H9 (cell line): ENCODE measurements at regions not wholly inside any gene's neighbourhood (a gene's known extent, or its start where the extent isn't known, plus 50 kb on each side); places are given as distances from the start of the nearest gene placed in this dataset.

Experiments used
- DNase-seq: peaks from one replicate; pipeline ENCODE4 v3.0.0-alpha.2; 2017
- H2AFZ ChIP-seq: one replicate; pipeline ENCODE4 v1.6.1; 2013; ENCODE audit warnings: mild to moderate bottlenecking, low read length, control low read depth, moderate library complexity
- H2AK5ac ChIP-seq: 2 replicates; pipeline ENCODE4 v1.6.1; 2013; ENCODE audit warnings: low read length, control low read depth, mixed read lengths; ENCODE audit not compliant: insufficient read length
- H2BK120ac ChIP-seq: one replicate; pipeline ENCODE4 v1.6.1; 2013; ENCODE audit warnings: low read depth, mild to moderate bottlenecking, low read length, control low read depth, inconsistent platforms; ENCODE audit not compliant: poor library complexity, severe bottlenecking
- H2BK12ac ChIP-seq: 2 replicates; pipeline ENCODE4 v1.6.1; 2013; ENCODE audit warnings: low read length, control low read depth, mixed read lengths, low read depth; ENCODE audit not compliant: insufficient read length
- H2BK15ac ChIP-seq: 2 replicates; pipeline ENCODE4 v1.6.1; 2013; ENCODE audit warnings: low read depth, low read length, control low read depth
- H2BK20ac ChIP-seq: one replicate; pipeline ENCODE4 v1.6.1; 2013; ENCODE audit warnings: low read depth, mild to moderate bottlenecking, low read length, control low read depth, inconsistent platforms; ENCODE audit not compliant: poor library complexity, severe bottlenecking
- H2BK5ac ChIP-seq: 2 replicates; pipeline ENCODE4 v1.6.1; 2013; ENCODE audit warnings: low read length, control low read depth, mixed read lengths; ENCODE audit not compliant: insufficient read length
- H3K14ac ChIP-seq: 2 replicates; pipeline ENCODE4 v1.6.1; 2013; ENCODE audit warnings: low read length, control low read depth; ENCODE audit not compliant: insufficient read depth
- H3K18ac ChIP-seq: 2 replicates; pipeline ENCODE4 v1.6.1; 2013; ENCODE audit warnings: low read depth, mild to moderate bottlenecking, mixed read lengths, low read length, control low read depth; ENCODE audit not compliant: insufficient read length
- H3K23ac ChIP-seq: 2 replicates; pipeline ENCODE4 v1.6.1; 2013; ENCODE audit warnings: low read length, control low read depth, mixed read lengths, low read depth; ENCODE audit not compliant: insufficient read length
- H3K23me2 ChIP-seq: 2 replicates; pipeline ENCODE4 v1.6.1; 2013; ENCODE audit warnings: low read depth, mild to moderate bottlenecking, mixed read lengths, low read length, control low read depth; ENCODE audit not compliant: insufficient read length, poor library complexity, severe bottlenecking
- H3K27ac ChIP-seq: 2 replicates; pipeline ENCODE4 v1.5.1; 2013; ENCODE audit warnings: low read length, control low read depth, mixed read lengths, low read depth; ENCODE audit not compliant: insufficient read length
- H3K27me3 ChIP-seq: 2 replicates; pipeline ENCODE4 v1.6.1; 2013; ENCODE audit warnings: low read length, control low read depth, inconsistent platforms; ENCODE audit not compliant: insufficient read depth
- H3K4ac ChIP-seq: 2 replicates; pipeline ENCODE4 v1.6.1; 2013; ENCODE audit warnings: low read depth, mild to moderate bottlenecking, control low read depth, inconsistent platforms, low read length, moderate library complexity
- H3K4me1 ChIP-seq: 2 replicates; pipeline ENCODE4 v1.6.1; 2013; ENCODE audit warnings: low read length, control low read depth, inconsistent platforms; ENCODE audit not compliant: insufficient read depth
- H3K4me2 ChIP-seq: 2 replicates; pipeline ENCODE4 v1.6.1; 2013; ENCODE audit warnings: low read length, control low read depth, mixed read lengths; ENCODE audit not compliant: insufficient read length, insufficient read depth
- H3K56ac ChIP-seq: 2 replicates; pipeline ENCODE4 v1.6.1; 2013; ENCODE audit warnings: low read depth, mild to moderate bottlenecking, mixed read lengths, low read length, control low read depth; ENCODE audit not compliant: insufficient read length
- H3K79me1 ChIP-seq: 2 replicates; pipeline ENCODE4 v1.6.1; 2013; ENCODE audit warnings: low read depth, mild to moderate bottlenecking, moderate library complexity, low read length, control low read depth, inconsistent platforms; ENCODE audit not compliant: insufficient read depth, poor library complexity, severe bottlenecking
- H3K79me2 ChIP-seq: 2 replicates; pipeline ENCODE4 v1.6.1; 2013; ENCODE audit warnings: low read length, control low read depth, inconsistent platforms; ENCODE audit not compliant: insufficient read depth
- H3K9ac ChIP-seq: 2 replicates; pipeline ENCODE4 v1.6.1; 2013; ENCODE audit warnings: low read length, control low read depth, mixed read lengths; ENCODE audit not compliant: insufficient read length; ENCODE audit errors: extremely low read depth
- H3K9me3 ChIP-seq: one replicate; pipeline ENCODE4 v1.6.1; 2013; ENCODE audit warnings: low read depth, low read length, inconsistent platforms; ENCODE audit not compliant: control insufficient read depth
- H3T11ph ChIP-seq: one replicate; pipeline ENCODE4 v1.6.1; 2013; ENCODE audit warnings: mild to moderate bottlenecking, low read length, control low read depth, inconsistent platforms
- H4K20me1 ChIP-seq: one replicate; pipeline ENCODE4 v1.6.1; 2013; ENCODE audit not compliant: control insufficient read depth, insufficient read length, insufficient read depth
- H4K5ac ChIP-seq: 2 replicates; pipeline ENCODE4 v1.6.1; 2013; ENCODE audit warnings: low read depth, mild to moderate bottlenecking, mixed read lengths, low read length, control low read depth; ENCODE audit not compliant: insufficient read length
- H4K8ac ChIP-seq: replicated peaks from 2 replicates; pipeline ENCODE4 v1.6.1; 2013; ENCODE audit warnings: low read length, control low read depth, mixed read lengths, low read depth; ENCODE audit not compliant: insufficient read length
- H4K91ac ChIP-seq: 2 replicates; pipeline ENCODE4 v1.6.1; 2013; ENCODE audit warnings: low read depth, mild to moderate bottlenecking, moderate library complexity, mixed read lengths, low read length, control low read depth; ENCODE audit not compliant: insufficient read length
- H3K27ac Mint-ChIP-seq, 3 experiments: 2 replicates in 2 of 3; 3 replicates in 1 of 3; pipeline ENCODE4 v1.8.0; 2020 to 2021; ENCODE audit warnings: mixed read lengths in 3 of 3, mild to moderate bottlenecking in 1 of 3, moderate library complexity in 1 of 3
- H3K27me3 Mint-ChIP-seq: 2 replicates; pipeline ENCODE4 v1.8.0; 2021; ENCODE audit warnings: low read depth, mild to moderate bottlenecking, moderate library complexity, mixed read lengths
- H3K36me3 Mint-ChIP-seq, 3 experiments: 2 replicates in 2 of 3; 3 replicates in 1 of 3; pipeline ENCODE4 v1.8.0; 2020 to 2021; ENCODE audit warnings: low read depth in 3 of 3, mixed read lengths in 3 of 3; ENCODE audit not compliant: insufficient read depth in 1 of 3
- H3K4me1 Mint-ChIP-seq, 2 experiments: 2 replicates each; pipeline ENCODE4 v1.8.0; 2020; ENCODE audit warnings: mixed read lengths in 2 of 2
- H3K4me3 Mint-ChIP-seq, 2 experiments: 2 replicates in 1 of 2; 3 replicates in 1 of 2; pipeline ENCODE4 v1.8.0; 2020 to 2021; ENCODE audit warnings: mild to moderate bottlenecking in 2 of 2, mixed read lengths in 2 of 2, moderate library complexity in 1 of 2
- H3K9me3 Mint-ChIP-seq, 2 experiments: 2 replicates in 1 of 2; 3 replicates in 1 of 2; pipeline ENCODE4 v1.8.0; 2020; ENCODE audit warnings: mild to moderate bottlenecking in 2 of 2, mixed read lengths in 2 of 2, moderate library complexity in 1 of 2
- CTCF ChIP-seq: fragments of 200-600 bp; sonication (generic); conservative IDR thresholded peaks from 3 replicates; pipeline ENCODE4 v1.8.0; 2021; ENCODE audit warnings: antibody characterized with exemption, mild to moderate bottlenecking
- WGBS: extraction: QIAGEN DNeasy Blood & Tissue Kit; methylation state at CpG from one replicate; pipeline ENCODE4 v1.1.7; 2013; ENCODE audit warnings: missing lambda C conversion rate, low lambda C conversion rate, mixed read lengths; ENCODE audit not compliant: insufficient read length; ENCODE audit errors: extremely low coverage; 5-methylcytosine and 5-hydroxymethylcytosine counted together

- no peak overlapping the region for H3K27ac Mint-ChIP-seq
- Histone ChIP-seq H3T11ph (no peak overlapping the region), H3K23ac (no peak overlapping the region), H3K9me3 (no peaks in the 10 kb centered on the region), H3K56ac (no peak overlapping the region), H3K27ac (no peak overlapping the region), H2BK120ac (no peak overlapping the region), H4K8ac (no peak overlapping the region), H2BK15ac (no peak overlapping the region), H4K20me1 (no peaks in the 10 kb centered on the region), H2BK5ac (no peak overlapping the region), H2BK20ac (no peak overlapping the region), H4K91ac (no peak overlapping the region), H3K18ac (no peak overlapping the region), H3K9ac (no peak overlapping the region), H3K4ac (no peak overlapping the region), H3K79me1 (no peaks in the 10 kb centered on the region), H3K4me1 (no peaks in the 10 kb centered on the region), H2AK5ac (no peak overlapping the region), H4K5ac (no peak overlapping the region), H3K14ac (no peak overlapping the region), H3K4me2 (no peak overlapping the region), H3K79me2 (no peaks in the 10 kb centered on the region), H2BK12ac (no peak overlapping the region), H3K23me2 (no peaks in the 10 kb centered on the region), H3K27me3 (no peaks in the 10 kb centered on the region), H2AFZ (no peak overlapping the region)
- H3K4me3 Mint-ChIP-seq: no peak overlapping the region
- no peaks in the 10 kb centered on the region for H3K27me3 Mint-ChIP-seq
- no peak for DNase-seq
- H3K36me3 Mint-ChIP-seq: no peaks in the 10 kb centered on the region
- H3K9me3 Mint-ChIP-seq: no peaks in the 10 kb centered on the region
- TF ChIP-seq CTCF: no peak
- no CpG with 5 or more reads among the region's 7 CpGs for WGBS
- H3K4me1 Mint-ChIP-seq: no peaks in the 10 kb centered on the region
Measured at GRCh38 chr6:150652848-150653613, 53.3 kb downstream of the PLEKHG1 start.
